Upper lobe of left lung (tissue), 6 donors: ENCODE measurements at regions not wholly inside any gene's neighbourhood (a gene's known extent, or its start where the extent isn't known, plus 50 kb on each side); places are given as distances from the start of the nearest gene placed in this dataset.

ENCODE experiments used
- ATAC-seq, 2 donors: fragments of 200-7000 bp; cut with Tn5 transposase; one replicate each; pipeline ENCODE4 v1.9.1; 2022; ENCODE audit warnings: mild to moderate bottlenecking in 2 of 2, moderate library complexity in 2 of 2; ENCODE audit not compliant: low FRiP score in 2 of 2
- DNase-seq, 2 donors: peaks; one replicate each; pipeline ENCODE4 v3.0.0-alpha.2; 2019 to 2020
- H3K27ac ChIP-seq, 4 donors: fragments of 200-600 bp; sonication (generic); one replicate each; pipeline ENCODE4 v1.5.1; 2016 to 2019
- H3K27me3 ChIP-seq, 4 donors: fragments of 200-600 bp; sonication (generic); one replicate each; pipeline ENCODE4 v1.5.1; 2017 to 2019
- H3K36me3 ChIP-seq, 4 donors: fragments of 200-600 bp; sonication (generic); one replicate each; pipeline ENCODE4 v1.5.1; 2016 to 2019
- H3K4me1 ChIP-seq, 4 donors: fragments of 200-600 bp; sonication (generic); one replicate each; pipeline ENCODE4 v1.5.1; 2018 to 2019
- H3K4me3 ChIP-seq, 4 donors: fragments of 200-600 bp; sonication (generic); one replicate each; pipeline ENCODE4 v1.5.1; 2017 to 2019; ENCODE audit warnings: mild to moderate bottlenecking in 2 of 4, moderate library complexity in 1 of 4
- H3K9me3 ChIP-seq, 4 donors: fragments of 200-600 bp; sonication (generic); one replicate each; pipeline ENCODE4 v1.5.1; 2018 to 2019
- CTCF ChIP-seq, 6 experiments: fragments of 450-650 bp in 4 of 6; fragments of 200-600 bp in 2 of 6; sonication (generic) in 2 of 6; IDR thresholded peaks; one replicate each; pipeline ENCODE4 v1.5.1; 2016 to 2019; ENCODE audit warnings: antibody characterized with exemption in 6 of 6
- EP300 ChIP-seq, 4 donors: sonication (generic); formaldehyde crosslinking; IDR thresholded peaks; one replicate each; pipeline ENCODE4 v1.5.1; 2017; ENCODE audit warnings: antibody characterized with exemption in 4 of 4, control low read depth in 2 of 4
- POLR2A ChIP-seq, 4 donors: fragments of 450-650 bp; IDR thresholded peaks; one replicate each; pipeline ENCODE4 v1.5.1; 2016 to 2017; ENCODE audit warnings: antibody characterized with exemption in 4 of 4, mild to moderate bottlenecking in 2 of 4
- POLR2AphosphoS5 ChIP-seq, 2 donors: sonication (generic); formaldehyde crosslinking; IDR thresholded peaks; one replicate each; pipeline ENCODE4 v1.5.1; 2017; ENCODE audit warnings: antibody characterized with exemption in 2 of 2
- WGBS, 2 donors: methylation state at CpG; one replicate each; pipeline ENCODE4 v1.1.5; 2017 to 2018; 5-methylcytosine and 5-hydroxymethylcytosine counted together
- donor health status: DM: no; HTN: no; CAD: no; lungs with moderate emphysema.
- donor health status: DM: no; HTN: yes; CAD: no; lungs with severe emphysema.

GRCh38 chr15:35722501-35722900 is 176.5 kb upstream of the DPH6 start:
- Histone ChIP-seq H3K4me3 (no peak overlapping the region), H3K4me1 (no peaks in the 10 kb centered on the region), H3K27ac (no peak overlapping the region), H3K36me3 (no peaks in the 10 kb centered on the region), H3K9me3 (no peaks in the 10 kb centered on the region), H3K27me3 (no peaks in the 10 kb centered on the region)
- ATAC-seq = no peak
- no peak for DNase-seq
- WGBS, 2 donors = 85 to 86% methylated on average over 3 of the region's 3 CpGs
- no peak for TF ChIP-seq CTCF (IDR thresholded peaks at IDR 0.05)
- TF ChIP-seq POLR2AphosphoS5 (IDR thresholded peaks at IDR 0.05) = no peak
- no peak for TF ChIP-seq POLR2A (IDR thresholded peaks at IDR 0.05)
- TF ChIP-seq EP300 (IDR thresholded peaks at IDR 0.05) = no peak

- ATAC-seq (no peak), DNase-seq (no peak)
- TF ChIP-seq CTCF (IDR thresholded peaks at IDR 0.05) = no peak
- TF ChIP-seq POLR2AphosphoS5 (IDR thresholded peaks at IDR 0.05) = no peak
- TF ChIP-seq POLR2A (IDR thresholded peaks at IDR 0.05) = no peak
- no peak for TF ChIP-seq EP300 (IDR thresholded peaks at IDR 0.05)
- WGBS, 2 donors = 55 to 88% methylated on average over 5 of the region's 5 CpGs
- H3K36me3 ChIP-seq = no peaks in the 10 kb centered on the region
- no peak overlapping the region for H3K27ac ChIP-seq
- peaks cover 0 to 2% (median 0%) of the 10 kb centered on the region in 4 donors for H3K4me1 ChIP-seq
- no peaks in the 10 kb centered on the region for H3K9me3 ChIP-seq
- no peaks in the 10 kb centered on the region for H3K27me3 ChIP-seq
- H3K4me3 ChIP-seq = no peak overlapping the region
Observed at GRCh38 chr15:35723120-35723847, 177.3 kb upstream of the DPH6 start.

- H3K9me3 ChIP-seq = no peaks in the 10 kb centered on the region
- H3K27me3 ChIP-seq = no peaks in the 10 kb centered on the region
- no peaks in the 10 kb centered on the region for H3K36me3 ChIP-seq
- no peak overlapping the region for H3K27ac ChIP-seq
- ATAC-seq (no peak), DNase-seq (no peak)
- no peak overlapping the region for H3K4me3 ChIP-seq
- TF ChIP-seq CTCF (IDR thresholded peaks at IDR 0.05) (no peak), POLR2AphosphoS5 (IDR thresholded peaks at IDR 0.05) (no peak), EP300 (IDR thresholded peaks at IDR 0.05) (no peak), POLR2A (IDR thresholded peaks at IDR 0.05) (no peak)
- 84 to 90% methylated on average over 4 of the region's 4 CpGs for WGBS, 2 donors
- H3K4me1 ChIP-seq = peaks cover 0 to 6% (median 0%) of the 10 kb centered on the region in 4 donors
Observed at GRCh38 chr15:35723852-35724251, 177.9 kb upstream of the DPH6 start.

- no peaks in the 10 kb centered on the region for H3K9me3 ChIP-seq
- no peak for ATAC-seq
- no peak overlapping the region for H3K27ac ChIP-seq
- no peak for DNase-seq
- peaks cover 0 to 6% (median 0%) of the 10 kb centered on the region in 4 donors for H3K4me1 ChIP-seq
- H3K36me3 ChIP-seq = no peaks in the 10 kb centered on the region
- H3K27me3 ChIP-seq = no peaks in the 10 kb centered on the region
- no peak overlapping the region for H3K4me3 ChIP-seq
- no peak for TF ChIP-seq CTCF (IDR thresholded peaks at IDR 0.05)
Observed at GRCh38 chr15:35724626-35725025, 178.7 kb upstream of the DPH6 start.

GRCh38 chr15:35725353-35725752 is 179.4 kb upstream of the DPH6 start:
- Histone ChIP-seq H3K27me3 (no peaks in the 10 kb centered on the region), H3K36me3 (no peaks in the 10 kb centered on the region), H3K27ac (no peak overlapping the region), H3K4me1 (peaks cover 0 to 6% (median 0%) of the 10 kb centered on the region in 4 donors), H3K9me3 (no peaks in the 10 kb centered on the region), H3K4me3 (no peak overlapping the region)
- 95% methylated on average over 3 of the region's 3 CpGs for WGBS, 2 donors
- no peak for ATAC-seq
- DNase-seq = no peak
- TF ChIP-seq CTCF (IDR thresholded peaks at IDR 0.05) (no peak), POLR2AphosphoS5 (IDR thresholded peaks at IDR 0.05) (no peak), EP300 (IDR thresholded peaks at IDR 0.05) (no peak), POLR2A (IDR thresholded peaks at IDR 0.05) (no peak)
